GM12873 (cell line): ENCODE measurements at regions not wholly inside any gene's neighbourhood (a gene's known extent, or its start where the extent isn't known, plus 50 kb on each side); places are given as distances from the start of the nearest gene placed in this dataset.

Experiments
- TF ChIP-seq, protein P1 (sequence below): IDR thresholded peaks from 2 replicates; pipeline ENCODE4 v1.5.1; 2012; ENCODE audit warnings: low read depth, mild to moderate bottlenecking, moderate library complexity, low read length, control low read depth; ENCODE audit not compliant: insufficient read depth; ENCODE audit errors: missing control alignments

DNA sequence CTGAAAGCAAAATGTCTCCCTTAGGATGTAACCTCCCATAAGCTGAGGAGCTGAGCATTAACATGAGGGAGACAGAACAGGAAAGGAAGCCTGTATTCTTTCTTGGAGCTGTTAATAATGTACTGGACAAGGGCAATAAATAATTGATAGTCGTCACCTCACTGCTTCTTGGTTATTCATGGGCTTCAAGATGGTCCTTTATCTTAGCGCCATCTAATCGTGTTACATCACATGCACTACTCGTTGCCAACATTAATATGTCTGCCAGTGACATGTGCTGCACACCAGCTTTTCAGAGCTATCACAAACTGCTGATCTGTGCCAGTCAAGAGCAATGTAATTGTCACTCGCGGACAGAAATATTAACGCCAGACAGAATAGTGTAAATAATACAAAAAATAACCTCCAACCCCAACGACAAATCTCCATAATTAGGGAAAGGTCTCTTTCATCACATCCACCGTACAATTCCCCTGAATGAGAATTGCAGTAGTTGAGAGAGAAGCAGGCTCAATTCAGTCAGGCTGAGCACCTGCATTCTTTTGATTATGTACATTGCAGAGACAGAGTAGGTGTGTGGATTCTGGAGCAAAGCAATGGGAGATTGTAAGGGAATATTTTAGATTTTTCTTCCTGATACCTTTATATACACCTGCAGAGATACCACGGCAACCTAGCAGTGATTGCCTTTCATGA, 267.1 kb downstream of the SPATA31D1 start:
- TF ChIP-seq, protein P1, sequence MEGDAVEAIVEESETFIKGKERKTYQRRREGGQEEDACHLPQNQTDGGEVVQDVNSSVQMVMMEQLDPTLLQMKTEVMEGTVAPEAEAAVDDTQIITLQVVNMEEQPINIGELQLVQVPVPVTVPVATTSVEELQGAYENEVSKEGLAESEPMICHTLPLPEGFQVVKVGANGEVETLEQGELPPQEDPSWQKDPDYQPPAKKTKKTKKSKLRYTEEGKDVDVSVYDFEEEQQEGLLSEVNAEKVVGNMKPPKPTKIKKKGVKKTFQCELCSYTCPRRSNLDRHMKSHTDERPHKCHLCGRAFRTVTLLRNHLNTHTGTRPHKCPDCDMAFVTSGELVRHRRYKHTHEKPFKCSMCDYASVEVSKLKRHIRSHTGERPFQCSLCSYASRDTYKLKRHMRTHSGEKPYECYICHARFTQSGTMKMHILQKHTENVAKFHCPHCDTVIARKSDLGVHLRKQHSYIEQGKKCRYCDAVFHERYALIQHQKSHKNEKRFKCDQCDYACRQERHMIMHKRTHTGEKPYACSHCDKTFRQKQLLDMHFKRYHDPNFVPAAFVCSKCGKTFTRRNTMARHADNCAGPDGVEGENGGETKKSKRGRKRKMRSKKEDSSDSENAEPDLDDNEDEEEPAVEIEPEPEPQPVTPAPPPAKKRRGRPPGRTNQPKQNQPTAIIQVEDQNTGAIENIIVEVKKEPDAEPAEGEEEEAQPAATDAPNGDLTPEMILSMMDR: no peak

GRCh38 chr9:82260691-82261090, 272.1 kb downstream of the SPATA31D1 start:
- TF ChIP-seq, protein P1: no peak

DNA sequence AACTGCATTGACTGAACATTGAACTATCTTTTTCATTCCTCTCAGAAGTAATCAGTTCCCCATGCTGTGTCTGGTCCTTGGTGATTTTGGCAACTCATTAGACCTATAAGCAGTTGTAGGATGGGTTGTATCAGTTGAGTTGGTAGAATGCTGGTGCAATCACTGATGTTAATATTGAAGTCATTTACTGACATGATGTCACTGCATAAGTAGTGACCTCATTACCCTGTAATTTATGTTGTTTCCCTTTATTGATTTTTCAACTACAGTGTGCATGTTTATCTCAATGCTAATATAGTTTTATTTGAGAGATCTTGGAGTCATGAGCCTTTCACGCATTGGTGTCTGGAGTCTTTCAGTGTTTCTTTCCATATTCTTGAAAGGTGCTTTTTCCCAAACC, 275.0 kb downstream of the SPATA31D1 start:
- TF ChIP-seq, protein P1: no peak

- TF ChIP-seq, protein P1: no peak
These were observed 282.6 kb downstream of the SPATA31D1 start for GRCh38 chr9:82271106-82271561.

GRCh38 chr9:82273121-82273520, 284.5 kb downstream of the SPATA31D1 start:
- TF ChIP-seq, protein P1: no peak

DNA sequence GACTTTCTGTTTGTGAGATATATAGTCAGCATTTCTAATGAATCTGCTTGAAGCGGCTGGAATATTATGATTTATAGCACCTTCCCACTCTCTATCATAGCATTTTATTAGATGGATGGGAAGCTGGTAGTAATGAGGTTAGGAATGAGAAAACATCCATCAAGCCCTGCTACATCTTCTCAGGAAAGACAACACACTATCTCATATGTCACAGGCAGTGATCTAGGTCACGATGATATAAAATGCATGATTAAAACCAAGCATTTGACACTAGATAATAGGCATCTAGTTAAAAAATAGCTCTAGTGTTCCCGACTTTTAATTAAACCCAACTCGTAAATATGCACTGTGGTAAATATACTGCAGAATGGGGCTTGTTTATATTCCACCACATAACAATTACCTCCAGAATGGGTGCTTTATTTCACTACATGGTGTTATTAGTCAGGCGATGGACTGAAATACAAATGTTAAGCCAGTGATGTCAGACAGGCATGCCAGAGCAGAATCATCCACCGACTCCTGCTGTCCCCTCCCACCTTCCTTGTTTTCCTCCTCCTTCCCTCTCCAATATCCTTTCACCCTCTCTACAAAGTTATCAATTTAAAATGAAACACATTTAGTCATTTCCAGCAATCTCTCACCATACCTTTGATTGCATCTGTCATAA, 286.8 kb downstream of the SPATA31D1 start:
- TF ChIP-seq, protein P1: no peak

GRCh38 chr9:82281066-82281465, 292.5 kb downstream of the SPATA31D1 start:
- TF ChIP-seq, protein P1: no peak
